ENCODE measurements at regions not wholly inside any gene's neighbourhood (a gene's known extent, or its start where the extent isn't known, plus 50 kb on each side); places are given as distances from the start of the nearest gene placed in this dataset.

- no peak for TF ChIP-seq ADNP (CRISPR knock-in tag; IDR thresholded peaks at IDR 0.05)
- no peak for TF ChIP-seq NFE2 (CRISPR knock-in tag; IDR thresholded peaks at IDR 0.05)
- TF ChIP-seq MEIS1 (CRISPR knock-in tag; IDR thresholded peaks at IDR 0.05; ENCODE audit: borderline replicate concordance): peak; percentile 32; the same call in 1 of the 2 replicates
- TF ChIP-seq KDM1A (CRISPR knock-in tag; IDR thresholded peaks at IDR 0.05): no peak; the same call in 1 of the 2 replicates
- no peak for TF ChIP-seq EZH2 (conservative IDR thresholded peaks at IDR 0.05; ENCODE audit: low read depth, low read length)
- TF ChIP-seq TAF15 (IDR thresholded peaks at IDR 0.05; ENCODE audit: low read depth, low read length, poor library complexity, severe bottlenecking): peak; percentile 59
- no peak; the same call in 1 of the 2 replicates for TF ChIP-seq TARDBP (CRISPR knock-in tag; IDR thresholded peaks at IDR 0.05)
- TF ChIP-seq HDAC6 (IDR thresholded peaks at IDR 0.05; ENCODE audit: low read depth, low read length): no peak
- no peak for TF ChIP-seq MAFF (IDR thresholded peaks at IDR 0.05; ENCODE audit: low read depth, low read length)
- 0 out of 2 replicates have a peak, but pooled peaks have one; percentile 9 for TF ChIP-seq GTF3A (CRISPR knock-in tag; conservative IDR thresholded peaks at IDR 0.05)
- 0 out of 2 replicates have a peak, but pooled peaks have one; percentile 5 for TF ChIP-seq SP5 (CRISPR knock-in tag; IDR thresholded peaks at IDR 0.05; ENCODE audit: borderline replicate concordance, low read depth)
- TF ChIP-seq ZFYVE20 (CRISPR knock-in tag; IDR thresholded peaks at IDR 0.05; ENCODE audit: borderline replicate concordance, low read depth): no peak
- no peak for TF ChIP-seq MTA3 (CRISPR knock-in tag; IDR thresholded peaks at IDR 0.05)
- TF ChIP-seq IKZF4 (CRISPR knock-in tag; IDR thresholded peaks at IDR 0.05; ENCODE audit: borderline replicate concordance, low read depth, not compliant biosample characterization): peak; percentile 71
- TF ChIP-seq SRSF9 (IDR thresholded peaks at IDR 0.05; ENCODE audit: borderline replicate concordance, insufficient read depth, low read depth, low read length, poor library complexity, severe bottlenecking): no peak
- TF ChIP-seq RCOR2 (CRISPR knock-in tag; IDR thresholded peaks at IDR 0.05): peak; percentile 59; the same call in 1 of the 2 replicates
- peak; percentile 63; the same call in 1 of the 2 replicates for TF ChIP-seq ZNF563 (CRISPR knock-in tag; IDR thresholded peaks at IDR 0.05)
- TF ChIP-seq HDAC1 (CRISPR knock-in tag; IDR thresholded peaks at IDR 0.05): peak; percentile 86
- TF ChIP-seq NONO (IDR thresholded peaks at IDR 0.05): no peak
- peak; percentile 60 for TF ChIP-seq NONO (CRISPR knock-in tag; conservative IDR thresholded peaks at IDR 0.05)
- no peak; the same call in 1 of the 2 replicates for TF ChIP-seq MIER3 (CRISPR knock-in tag; IDR thresholded peaks at IDR 0.05; ENCODE audit: borderline replicate concordance)
- TF ChIP-seq SOX13 (IDR thresholded peaks at IDR 0.05): no peak
- peak in 1 of 2 experiments; percentile 53; a peak in 1 of 4 replicates for TF ChIP-seq SOX13 (CRISPR knock-in tag; conservative IDR thresholded peaks at IDR 0.05 in 1 of 2, IDR thresholded peaks at IDR 0.05 in 1 of 2)
- TF ChIP-seq ESRRA (CRISPR knock-in tag; IDR thresholded peaks at IDR 0.05; ENCODE audit: low read depth): peak; percentile 61; the same call in 1 of the 2 replicates
- TF ChIP-seq, protein P1, sequence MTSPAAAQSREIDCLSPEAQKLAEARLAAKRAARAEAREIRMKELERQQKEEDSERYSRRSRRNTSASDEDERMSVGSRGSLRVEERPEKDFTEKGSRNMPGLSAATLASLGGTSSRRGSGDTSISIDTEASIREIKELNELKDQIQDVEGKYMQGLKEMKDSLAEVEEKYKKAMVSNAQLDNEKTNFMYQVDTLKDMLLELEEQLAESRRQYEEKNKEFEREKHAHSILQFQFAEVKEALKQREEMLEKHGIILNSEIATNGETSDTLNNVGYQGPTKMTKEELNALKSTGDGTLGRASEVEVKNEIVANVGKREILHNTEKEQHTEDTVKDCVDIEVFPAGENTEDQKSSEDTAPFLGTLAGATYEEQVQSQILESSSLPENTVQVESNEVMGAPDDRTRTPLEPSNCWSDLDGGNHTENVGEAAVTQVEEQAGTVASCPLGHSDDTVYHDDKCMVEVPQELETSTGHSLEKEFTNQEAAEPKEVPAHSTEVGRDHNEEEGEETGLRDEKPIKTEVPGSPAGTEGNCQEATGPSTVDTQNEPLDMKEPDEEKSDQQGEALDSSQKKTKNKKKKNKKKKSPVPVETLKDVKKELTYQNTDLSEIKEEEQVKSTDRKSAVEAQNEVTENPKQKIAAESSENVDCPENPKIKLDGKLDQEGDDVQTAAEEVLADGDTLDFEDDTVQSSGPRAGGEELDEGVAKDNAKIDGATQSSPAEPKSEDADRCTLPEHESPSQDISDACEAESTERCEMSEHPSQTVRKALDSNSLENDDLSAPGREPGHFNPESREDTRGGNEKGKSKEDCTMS (CRISPR knock-in tag; conservative IDR thresholded peaks at IDR 0.05): no peak
- no peak for TF ChIP-seq ZNF326 (CRISPR knock-in tag; IDR thresholded peaks at IDR 0.05; ENCODE audit: borderline replicate concordance)
- 0 out of 2 replicates have a peak, but pooled peaks have one; percentile 31 for TF ChIP-seq DPF2 (CRISPR knock-in tag; IDR thresholded peaks at IDR 0.05; ENCODE audit: borderline replicate concordance, low read depth)
Measured at GRCh38 chr2:226030788-226031646, 631.5 kb downstream of the NYAP2 start (continued).
